HuH-7 (cell line): ENCODE measurements at regions not wholly inside any gene's neighbourhood (a gene's known extent, or its start where the extent isn't known, plus 50 kb on each side); places are given as distances from the start of the nearest gene placed in this dataset.
"Not testable (repeated sequence)": the region's sequence is repeated elsewhere in the genome, so short reads cannot be mapped to it uniquely, and the experiment has no call there.

Source experiments
- DNase-seq: peaks from one replicate; pipeline ENCODE4 v3.0.0; 2011; ENCODE audit warnings: low spot score

DNA sequence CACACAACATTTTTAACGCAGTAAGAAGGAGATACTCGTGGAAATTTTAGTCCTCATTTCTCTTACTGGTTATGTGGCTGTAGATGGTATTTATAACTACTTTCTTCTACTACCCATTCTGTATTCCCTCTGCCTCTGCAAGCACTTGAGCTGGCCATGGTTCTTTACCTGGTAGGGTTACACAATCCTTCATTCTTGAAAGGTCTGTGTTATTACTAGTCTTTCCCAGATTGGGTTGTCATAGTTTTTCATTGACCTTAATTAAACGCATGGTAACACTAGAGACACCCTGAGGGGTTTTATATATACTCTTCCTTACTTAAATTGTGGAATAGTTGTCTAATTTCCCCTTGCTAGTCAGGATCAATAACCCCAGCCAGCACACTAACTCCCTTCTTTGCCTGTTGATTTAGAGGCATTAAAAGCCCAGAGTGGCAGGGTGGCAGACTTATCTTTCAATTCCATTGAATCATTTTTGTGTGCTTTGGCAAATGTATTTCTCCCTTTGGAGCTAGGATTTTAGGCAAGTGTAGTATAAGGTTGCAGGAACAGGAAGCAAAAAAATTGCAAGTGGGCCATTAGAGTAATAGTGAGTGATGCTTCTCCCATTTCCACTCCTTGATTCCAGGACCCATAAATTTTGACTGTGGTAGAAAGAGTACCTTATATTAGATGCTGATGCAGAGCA is 113.6 kb upstream of the EMCN start:
- no peak for DNase-seq

GRCh38 chr4:100630341-100630740 is 112.5 kb upstream of the EMCN start:
- no peak for DNase-seq

GRCh38 chr4:100609810-100610209 is 92.0 kb upstream of the EMCN start:
- DNase-seq: no peak

- not testable (repeated sequence) for DNase-seq
Measured at GRCh38 chr4:100608651-100609050, 90.8 kb upstream of the EMCN start.

DNA sequence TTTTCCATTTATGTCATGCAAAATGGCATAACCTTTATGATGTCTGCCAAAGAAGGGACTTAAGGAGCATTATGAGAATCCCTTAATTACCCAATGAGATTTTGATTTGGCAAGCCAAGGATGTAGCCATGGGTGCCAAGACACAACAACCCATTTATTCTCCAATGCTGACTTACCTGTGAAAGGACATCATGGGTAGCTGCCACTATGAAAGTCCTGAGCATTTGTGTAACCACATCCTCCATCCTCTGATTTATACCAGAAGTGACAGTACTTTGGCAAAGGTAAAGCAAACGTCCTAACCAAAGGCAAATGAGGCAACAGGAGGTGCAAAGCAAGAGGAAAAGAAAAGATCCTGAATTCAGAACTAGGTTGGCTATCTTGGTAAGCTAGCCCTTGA is 87.3 kb upstream of the EMCN start:
- DNase-seq: no peak

DNA sequence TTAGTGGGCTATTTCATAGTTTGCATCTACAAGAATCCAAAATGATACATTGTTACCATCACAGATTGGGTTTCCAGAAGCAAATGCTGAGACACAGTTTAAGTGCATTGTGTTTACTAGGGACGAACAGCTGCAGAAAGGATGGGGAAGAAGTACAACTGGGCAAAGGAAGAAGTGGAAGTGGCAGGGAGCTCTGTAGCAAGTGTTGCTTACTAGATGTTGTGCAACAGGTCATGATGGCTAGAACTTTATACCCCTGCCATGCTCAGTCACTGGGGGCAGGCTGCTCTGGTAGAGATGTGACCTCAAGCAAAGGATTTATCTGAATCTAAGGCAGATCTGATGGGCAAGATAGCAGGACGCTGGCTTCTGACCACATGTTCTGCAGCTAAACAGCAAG is 76.1 kb upstream of the EMCN start:
- DNase-seq: no peak

DNA sequence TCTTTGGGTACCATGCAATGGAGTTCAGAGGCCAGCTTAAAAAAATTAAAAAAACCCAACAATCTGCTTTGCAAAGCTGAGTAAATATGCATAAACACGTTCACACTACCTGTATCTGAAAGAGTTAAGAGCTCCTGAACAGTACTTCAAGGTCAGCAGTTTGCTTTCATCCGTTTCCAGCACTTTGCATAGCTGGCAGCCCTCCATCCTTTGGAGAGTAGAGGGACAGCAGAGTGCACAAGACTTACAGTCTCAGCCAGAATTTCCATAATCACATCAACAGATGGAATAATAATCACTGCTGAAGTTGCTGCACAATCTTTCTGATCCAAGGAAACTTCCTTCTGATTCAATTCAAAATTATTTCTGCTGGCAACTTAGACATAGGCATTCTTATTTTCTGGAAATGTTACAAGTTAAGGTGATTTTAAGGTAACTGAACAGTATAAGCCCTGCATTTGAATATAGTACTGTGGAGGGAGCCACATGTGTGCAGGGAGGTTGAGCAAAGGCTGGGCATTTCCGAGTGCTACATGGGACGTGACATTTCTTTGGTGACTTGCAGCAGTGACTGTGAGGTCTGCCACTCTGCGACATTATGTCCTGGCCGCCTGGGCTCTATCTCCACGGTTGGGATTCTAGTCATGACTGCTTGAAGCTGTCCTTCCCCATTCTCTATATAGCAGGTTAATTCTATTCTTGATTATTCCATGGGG is 73.5 kb upstream of the EMCN start:
- DNase-seq: no peak

DNA sequence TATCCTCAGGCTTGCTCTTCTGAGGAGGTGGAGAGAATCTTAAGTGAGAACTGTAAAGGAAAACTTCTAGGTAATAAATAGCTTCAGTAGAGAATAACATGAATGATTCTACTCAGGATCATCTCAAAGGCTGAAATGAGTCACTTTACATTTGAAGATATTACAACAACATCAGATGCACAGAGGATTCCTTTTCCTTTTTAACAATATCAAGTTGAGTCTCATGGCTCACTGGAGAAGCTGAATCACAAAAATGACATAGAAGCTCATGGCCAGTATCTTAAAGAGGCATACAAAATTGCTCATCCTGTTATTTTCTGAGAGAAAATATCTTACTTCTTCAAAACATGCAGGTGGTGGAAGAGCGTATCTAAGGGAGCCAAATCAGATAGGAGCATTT is 72.5 kb upstream of the EMCN start:
- no peak for DNase-seq

- DNase-seq: no peak
Measured at GRCh38 chr4:100588076-100588475, 70.3 kb upstream of the EMCN start.

DNA sequence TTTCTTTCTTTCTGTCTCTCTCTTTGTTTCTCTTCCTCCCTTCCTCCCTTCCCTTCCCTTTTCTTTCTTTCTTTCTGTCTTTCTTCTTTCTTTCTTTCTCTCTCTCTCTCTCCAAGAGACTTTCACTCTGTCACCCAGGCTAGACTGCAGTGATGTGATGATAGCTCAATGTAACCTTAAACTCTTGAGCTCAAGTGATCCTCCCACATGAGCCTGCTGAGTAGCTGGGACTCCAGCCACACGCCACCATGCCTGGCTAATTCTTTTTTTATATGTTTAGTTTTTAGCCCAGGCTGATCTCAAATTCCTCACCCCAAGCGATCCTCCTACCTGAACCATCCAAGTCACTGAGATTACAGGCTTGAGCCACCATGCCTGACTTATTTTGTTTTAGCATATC is 64.3 kb upstream of the EMCN start:
- DNase-seq: no peak

- DNase-seq: no peak
Measured at GRCh38 chr4:100581337-100581736, 63.5 kb upstream of the EMCN start.

DNA sequence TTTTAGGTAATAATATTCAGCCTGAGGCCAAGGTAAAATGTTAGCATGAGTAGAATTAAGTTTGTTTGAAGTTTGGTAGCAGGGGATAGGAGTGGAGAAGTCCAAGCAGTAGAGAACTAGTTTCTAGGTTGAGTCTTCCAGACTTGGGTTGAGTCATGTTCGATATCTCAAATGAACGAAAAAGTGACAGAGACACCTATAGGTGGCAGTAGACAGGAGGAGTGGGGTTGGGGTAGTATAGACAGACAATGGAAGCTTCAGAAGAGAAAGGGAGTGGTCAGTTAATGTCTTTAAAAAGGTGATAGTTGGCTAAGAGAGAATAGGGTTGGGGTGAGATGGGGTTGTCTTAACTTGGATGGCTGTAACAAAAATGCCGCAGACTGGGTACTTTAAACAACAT is 58.7 kb upstream of the EMCN start:
- DNase-seq: peak; percentile 6

DNA sequence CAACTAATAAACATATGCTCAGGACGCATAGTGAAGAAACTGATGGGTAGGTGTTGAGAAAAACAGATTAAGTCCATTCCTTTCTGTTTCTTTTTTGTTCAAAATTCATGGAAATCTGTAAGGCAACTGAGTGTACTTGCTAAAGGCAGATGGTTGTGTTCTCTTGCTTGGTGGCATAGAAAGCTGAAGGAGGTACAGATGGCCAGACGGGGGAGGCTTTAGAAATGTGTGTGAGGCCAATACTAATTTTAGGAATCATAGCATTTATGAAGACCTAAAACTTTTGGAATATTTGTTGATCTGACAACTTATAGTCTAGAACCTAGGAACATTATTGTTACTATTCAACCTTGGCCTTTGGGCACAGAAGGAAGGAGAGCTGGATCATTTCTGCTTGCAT is 56.8 kb upstream of the EMCN start:
- DNase-seq: no peak

- DNase-seq: no peak
Measured at GRCh38 chr4:100569196-100569595, 51.4 kb upstream of the EMCN start.
